HEK293T (cell line): ENCODE measurements at regions not wholly inside any gene's neighbourhood (a gene's known extent, or its start where the extent isn't known, plus 50 kb on each side); places are given as distances from the start of the nearest gene placed in this dataset.

ENCODE experiments used
- BHLHE40 ChIP-seq: fragments of 450-650 bp; IDR thresholded peaks from 2 replicates; pipeline ENCODE4 v1.6.1; 2016; ENCODE audit warnings: mild to moderate bottlenecking, moderate library complexity, borderline replicate concordance
- HDGF ChIP-seq: fragments of 450-650 bp; IDR thresholded peaks from 2 replicates; pipeline ENCODE4 v1.6.1; 2017; ENCODE audit warnings: antibody characterized with exemption, borderline replicate concordance

DNA sequence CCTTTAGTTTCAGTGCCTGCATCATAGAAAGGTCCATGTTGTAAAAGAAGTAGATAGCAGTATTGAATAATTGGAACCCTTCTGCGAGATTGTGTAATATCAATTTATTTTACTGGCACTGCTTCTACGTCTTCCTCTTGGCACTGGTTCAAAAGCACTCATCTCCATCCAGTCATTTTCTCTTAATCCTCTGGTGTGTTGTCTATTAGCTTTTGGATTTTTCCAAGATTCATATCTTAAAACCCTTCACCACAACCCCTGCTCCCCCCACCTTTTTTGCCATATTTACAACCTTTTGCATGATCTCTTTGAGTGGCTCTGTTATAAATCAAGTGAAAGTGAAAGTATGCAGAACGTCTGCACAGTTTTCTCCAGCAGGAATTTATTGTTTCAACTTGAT, 76.6 kb upstream of the HSF2 start:
- TF ChIP-seq BHLHE40 (no peak), HDGF (no peak)
